ENCODE measurements at regions not wholly inside any gene's neighbourhood (a gene's known extent, or its start where the extent isn't known, plus 50 kb on each side); places are given as distances from the start of the nearest gene placed in this dataset.

DNA sequence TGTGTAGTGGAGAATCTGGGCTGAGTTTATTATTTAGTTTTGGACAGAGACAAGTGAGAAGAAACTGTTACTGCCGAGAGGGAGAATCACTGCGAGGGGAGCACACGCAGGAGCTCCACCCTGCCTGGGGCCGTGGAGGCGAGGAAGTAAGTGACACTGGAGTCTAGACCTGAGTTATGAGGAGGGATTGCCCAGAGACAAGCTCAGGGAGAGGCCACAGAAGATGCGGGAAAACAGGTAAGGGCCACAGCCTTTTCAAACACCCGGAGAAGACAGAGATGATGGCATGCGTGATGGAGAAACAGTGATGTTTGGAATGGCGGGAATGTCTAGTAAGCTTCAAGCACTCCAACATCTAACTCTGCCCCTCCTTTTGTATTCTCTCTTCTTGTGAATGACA is 84.1 kb downstream of the TNFSF11 start:
- no peak for DNase-seq

DNA sequence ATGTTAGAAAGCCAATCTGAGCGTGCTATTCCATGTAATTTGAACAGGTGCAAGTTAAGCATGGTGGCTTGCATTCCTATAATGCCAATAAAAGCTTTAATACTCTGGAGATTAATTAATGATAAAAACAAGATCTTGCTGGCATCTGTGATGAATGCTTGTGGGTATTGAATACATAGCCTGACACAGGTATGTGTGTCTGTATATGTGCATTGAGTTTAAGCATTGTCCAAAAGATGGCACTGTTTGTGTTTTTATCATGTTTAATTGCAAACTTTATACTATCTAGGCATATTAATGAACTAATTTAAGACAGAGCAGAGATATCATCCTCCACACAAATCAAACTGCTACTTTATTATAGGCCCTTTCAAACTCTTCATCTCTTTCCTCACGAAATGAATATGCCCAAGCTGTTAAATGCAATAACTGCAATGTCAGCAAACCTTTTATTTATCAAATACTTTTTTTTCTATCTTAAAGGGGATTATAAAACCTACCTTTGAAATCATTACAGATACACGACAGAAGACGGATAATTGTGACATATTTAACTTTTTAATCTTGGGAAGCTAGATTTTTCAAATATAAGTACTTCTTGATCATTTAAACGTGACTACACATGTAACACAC is 86.5 kb downstream of the TNFSF11 start:
- DNase-seq: no peak

DNA sequence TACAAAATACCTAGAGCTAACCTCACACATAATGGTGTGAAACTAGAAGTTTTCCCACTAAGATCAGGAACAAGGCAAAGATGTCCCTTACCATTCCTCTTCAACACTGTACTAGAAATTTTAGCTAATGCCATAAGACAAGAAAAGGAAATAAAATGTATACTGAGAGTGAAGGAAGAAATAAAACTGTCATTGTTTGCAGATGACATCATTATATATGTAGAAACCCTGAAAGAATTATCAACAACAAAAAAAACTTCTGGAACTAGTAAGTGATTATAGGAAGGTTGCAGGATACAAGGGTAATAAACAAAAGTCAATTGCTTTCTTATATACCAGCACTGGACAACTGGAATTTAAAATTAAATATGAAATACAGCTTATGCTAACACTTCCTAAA is 93.7 kb downstream of the TNFSF11 start:
- no peak for DNase-seq

DNA sequence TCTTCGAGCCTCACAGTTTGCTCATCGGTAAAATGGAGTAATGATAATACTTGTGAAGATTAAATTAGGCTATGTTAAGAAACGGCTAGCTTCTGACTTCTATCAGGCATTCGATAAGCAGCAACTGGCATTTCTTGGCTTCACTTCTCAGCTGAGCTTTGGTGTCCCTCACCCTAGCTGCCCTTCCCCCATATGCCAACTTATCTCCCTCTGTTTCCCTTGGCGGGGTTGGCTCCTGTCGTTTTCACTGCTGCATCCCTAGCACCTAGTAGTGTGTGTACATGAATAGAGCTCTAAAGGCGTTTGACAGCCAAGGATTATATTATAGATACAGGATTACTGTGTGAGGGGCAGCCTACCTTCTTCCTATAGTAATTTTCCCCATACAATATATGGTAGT is 97.5 kb downstream of the TNFSF11 start:
- no peak for DNase-seq

DNA sequence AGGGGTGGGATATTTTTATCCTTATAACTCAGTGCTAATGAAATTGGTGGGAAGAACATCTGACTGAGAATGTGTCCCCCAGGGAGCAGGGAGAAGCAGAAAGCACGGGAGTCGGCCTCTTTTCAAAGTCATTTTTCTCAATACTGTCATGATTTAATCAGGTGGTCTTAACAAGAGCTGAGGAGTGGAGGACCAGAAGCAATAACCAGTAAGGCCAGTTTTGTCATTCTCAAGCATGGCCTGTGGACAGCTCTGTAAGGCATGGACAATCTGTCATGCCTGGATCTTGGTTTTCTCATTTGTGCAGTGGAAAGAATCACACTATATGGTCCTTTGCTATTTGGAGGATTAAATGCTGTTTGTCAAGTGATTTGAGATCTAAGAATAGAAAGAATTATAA is 99.7 kb downstream of the TNFSF11 start:
- DNase-seq: no peak

DNA sequence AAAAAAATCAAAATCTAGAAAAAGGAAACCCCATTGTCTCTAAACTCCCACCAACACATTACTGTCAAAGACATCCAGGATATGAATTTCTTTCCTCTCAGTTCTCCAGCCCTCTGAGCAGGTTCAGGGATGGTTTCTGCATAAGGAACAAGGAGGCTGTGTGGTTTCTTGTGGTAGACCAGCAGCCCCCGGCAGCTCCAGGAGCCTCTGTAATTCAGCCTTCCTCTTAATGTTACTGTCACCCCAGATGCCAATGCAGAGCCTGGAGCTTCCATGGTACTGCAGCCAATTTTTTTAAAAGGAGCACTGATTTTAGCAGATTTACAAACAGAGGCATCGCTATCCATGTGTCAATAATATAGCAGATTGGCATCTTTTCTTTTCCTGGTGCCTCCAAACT is 100.6 kb upstream of the FAM216B start:
- no peak for DNase-seq

DNA sequence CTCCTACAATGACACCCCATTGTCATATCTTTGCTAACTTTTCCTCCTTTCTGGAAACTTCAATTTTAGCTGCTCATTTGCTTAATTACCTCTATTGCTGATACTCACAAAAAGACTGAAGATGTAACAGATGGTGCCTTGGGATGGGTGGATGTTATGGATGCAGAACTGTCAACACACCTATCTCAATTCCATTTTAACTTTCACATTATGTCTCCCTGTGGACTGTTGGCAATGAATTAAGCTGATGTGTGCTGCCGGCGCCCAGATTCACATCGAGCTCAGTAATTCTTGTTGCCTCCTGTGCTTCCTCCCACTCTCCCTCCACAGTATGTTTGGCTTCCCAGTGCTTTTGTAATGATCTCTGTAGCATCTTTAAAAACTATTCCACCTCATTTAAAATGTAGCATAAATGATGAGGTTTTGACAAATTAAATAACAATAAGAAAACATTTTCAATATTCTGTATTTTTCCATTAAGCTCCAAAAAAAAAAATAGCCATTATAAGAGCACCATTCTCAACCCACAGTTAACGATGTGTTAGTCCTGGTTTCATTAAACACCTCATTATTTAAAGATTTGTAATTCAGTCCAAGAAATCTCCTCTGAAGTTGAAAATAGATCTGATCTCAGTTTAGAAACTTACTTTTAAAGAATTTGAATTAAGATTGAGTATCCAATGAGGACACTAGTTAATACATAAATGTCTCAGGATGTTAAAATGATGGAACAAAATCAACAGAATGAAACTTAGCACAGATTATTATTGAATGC is 99.9 kb upstream of the FAM216B start:
- DNase-seq: no peak

DNA sequence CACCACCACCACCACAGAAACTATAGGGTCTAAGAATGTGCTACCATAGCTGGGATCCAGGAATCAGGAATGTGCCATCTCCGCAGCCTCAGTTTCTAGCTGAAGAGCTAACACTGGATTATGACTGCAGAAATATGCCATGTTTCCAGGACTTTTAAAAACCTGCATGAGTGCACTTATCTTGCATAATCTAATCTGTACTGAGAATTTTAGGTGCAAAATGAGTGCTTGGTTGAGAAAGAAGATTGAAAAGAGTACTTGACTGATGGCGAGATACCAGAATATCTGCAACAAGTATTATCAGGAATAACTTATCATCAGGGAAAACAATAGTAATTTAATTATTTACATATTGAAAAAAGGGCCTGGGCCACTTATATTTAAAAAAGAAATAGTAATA is 97.2 kb upstream of the FAM216B start:
- no peak for DNase-seq

DNA sequence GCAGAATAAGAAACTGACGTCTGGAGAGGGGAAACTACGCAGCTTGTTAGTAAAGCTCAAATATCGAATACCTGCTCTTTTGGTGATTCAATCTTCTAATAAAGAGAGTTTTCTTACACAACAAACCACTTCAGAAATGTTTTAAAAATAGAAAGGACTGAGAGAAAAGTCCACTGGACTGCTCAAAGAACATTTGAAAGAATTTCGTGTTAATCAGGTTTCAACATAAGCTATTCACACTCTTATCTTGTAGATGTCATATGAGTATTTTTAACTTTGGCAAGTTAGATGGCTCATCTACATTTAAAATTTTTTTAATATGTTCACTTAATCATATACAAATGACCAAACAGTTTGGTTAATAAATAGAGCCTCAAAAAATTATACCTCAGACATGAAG is 95.6 kb upstream of the FAM216B start:
- no peak for DNase-seq

DNA sequence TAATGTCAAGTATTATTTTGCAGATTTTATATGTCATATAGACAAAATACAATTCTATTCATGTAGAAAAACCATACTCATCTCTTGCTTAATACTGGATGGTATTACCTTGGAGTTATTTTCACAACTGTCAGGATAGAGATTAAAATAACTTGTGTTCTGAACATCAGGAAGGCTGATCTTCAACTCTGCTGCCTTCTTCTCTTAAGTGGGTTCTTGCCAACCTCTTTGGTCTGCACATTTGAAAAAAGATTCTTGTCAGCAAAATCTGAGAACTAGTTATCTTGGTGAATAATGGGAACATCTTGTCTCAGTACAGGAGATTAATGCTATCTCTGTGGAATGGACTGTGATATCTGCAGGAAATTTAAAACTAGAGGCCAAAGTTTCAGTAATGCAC is 95.2 kb upstream of the FAM216B start:
- DNase-seq: no peak

DNA sequence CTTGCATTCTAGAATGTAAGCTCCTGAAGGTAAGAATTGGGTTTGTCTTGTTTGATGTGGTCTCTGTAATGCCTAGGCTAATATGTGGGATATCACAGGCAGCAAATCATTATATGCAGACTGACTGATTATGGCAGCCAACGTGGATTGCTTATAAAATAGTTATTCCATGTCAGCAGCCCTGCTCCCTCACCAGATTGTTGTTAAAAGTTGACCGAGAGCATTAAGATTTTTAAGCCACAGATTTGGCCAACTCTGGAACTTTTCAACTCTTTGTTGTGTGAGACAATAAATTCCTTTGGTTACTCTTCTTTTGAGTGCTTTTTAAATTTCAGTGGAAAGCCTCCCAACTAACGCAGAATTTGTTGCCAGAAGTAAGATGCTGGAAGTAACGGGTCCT is 92.6 kb upstream of the FAM216B start:
- no peak for DNase-seq

DNA sequence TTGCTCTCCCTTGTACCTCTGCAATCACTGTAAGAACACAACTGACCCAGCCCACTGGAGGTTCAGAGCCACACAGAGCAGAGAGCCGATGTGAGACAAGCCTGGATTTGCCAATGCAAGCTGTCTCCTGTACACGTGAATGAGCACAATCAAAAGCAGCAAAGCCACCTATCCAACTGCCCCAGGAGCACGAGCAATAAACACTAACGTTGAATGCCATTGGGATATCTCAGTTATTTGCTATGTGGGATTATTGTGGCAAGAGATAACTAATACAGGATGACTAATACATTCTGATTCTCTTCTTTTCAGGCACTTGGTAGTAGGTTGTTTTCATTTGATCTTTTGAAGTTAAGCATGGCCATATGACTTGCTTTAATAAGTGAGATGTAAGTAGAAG is 85.2 kb upstream of the FAM216B start:
- no peak for DNase-seq

DNA sequence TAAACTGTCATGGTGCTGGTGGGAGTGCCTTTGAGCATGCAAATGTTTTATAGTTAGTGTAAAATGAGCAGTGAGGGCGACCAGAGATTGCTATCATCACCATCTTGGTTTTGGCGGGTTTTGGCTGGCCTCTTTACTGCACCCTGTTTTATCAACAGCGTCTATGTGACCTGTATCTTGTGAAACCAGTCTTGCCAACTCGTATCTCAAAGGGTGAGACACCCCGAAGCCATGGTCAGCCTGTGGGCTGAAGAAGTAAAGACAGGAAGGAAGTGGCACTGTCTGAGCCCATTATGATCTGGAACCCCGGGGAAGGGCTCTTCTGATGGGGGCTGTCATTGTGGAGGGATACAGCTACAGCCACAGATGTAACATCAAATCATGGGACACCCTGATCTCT is 81.5 kb upstream of the FAM216B start:
- no peak for DNase-seq

DNA sequence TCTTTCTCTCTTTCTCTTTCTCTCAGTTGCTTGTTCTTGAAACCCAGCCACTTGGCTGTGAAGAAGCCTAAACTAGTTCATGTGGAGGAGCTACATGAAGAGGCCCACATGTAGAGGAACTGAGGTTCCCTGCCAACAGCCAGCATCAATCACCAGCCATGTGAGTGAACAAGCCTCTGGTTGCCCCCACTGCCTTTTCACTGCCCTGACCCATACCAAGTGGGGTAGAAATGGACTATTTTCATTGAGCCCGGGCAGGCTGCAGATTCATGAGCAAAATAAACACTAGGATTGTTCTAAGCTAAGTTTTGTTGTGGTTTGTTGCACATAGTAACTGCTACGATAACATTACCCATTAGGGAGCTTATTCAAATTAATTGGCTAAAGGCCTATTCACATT is 78.7 kb upstream of the FAM216B start:
- DNase-seq: no peak

DNA sequence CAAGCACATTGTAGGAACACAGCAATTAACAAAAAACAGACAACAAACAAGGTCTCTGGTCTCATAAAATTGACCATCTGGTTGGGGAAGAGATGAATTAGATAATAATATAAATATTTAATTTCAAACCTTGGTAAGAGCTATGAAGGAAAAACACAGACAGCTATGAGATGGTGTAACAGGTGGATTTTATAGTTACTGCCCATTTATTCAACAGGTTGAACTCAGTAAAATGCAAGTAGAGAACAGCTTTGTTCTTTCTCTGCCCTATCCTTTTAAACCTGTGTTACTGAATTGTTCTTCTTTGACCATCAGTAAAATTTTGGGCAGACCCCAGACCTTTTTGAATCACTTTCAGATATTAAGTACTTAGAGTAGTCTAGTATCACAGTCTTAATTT is 77.6 kb upstream of the FAM216B start:
- DNase-seq: no peak

DNA sequence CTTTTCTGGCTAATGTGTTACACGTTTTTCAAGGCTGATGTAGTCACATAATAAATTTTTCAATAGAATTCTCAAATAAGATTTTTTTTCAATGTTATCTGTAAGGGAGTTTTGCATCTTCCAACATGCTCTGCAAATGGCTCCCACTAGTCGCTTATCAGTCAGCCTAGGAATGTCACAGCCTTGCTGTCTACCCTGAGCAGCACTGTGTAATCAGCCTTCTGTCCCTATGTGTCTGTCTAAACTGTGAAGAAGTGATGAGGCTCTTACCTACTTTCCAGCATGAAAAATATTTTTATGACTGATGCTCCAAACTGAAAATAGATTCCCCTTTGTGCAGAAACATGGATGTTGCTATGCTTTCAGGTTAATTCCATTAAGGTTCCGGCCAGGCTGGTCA is 75.1 kb upstream of the FAM216B start:
- DNase-seq: no peak

DNA sequence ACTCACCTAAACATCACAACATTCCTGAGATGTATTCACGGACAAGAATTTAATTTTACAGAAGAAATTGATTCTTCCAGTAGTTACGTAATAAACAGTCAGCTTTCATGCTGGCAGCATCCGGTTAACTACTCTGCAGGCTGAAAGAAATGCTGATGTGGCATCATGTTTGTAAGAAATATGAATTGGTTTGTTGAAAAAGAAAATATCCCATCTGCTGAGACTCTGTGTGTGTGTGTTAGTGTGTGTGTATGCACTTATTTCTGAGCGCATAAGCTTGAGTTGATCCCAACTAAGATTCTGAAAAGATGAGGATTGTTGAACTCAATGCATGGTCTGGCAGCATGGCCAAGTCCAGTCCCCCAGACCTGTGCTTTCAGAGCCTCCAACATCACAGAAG is 74.3 kb upstream of the FAM216B start:
- no peak for DNase-seq

DNA sequence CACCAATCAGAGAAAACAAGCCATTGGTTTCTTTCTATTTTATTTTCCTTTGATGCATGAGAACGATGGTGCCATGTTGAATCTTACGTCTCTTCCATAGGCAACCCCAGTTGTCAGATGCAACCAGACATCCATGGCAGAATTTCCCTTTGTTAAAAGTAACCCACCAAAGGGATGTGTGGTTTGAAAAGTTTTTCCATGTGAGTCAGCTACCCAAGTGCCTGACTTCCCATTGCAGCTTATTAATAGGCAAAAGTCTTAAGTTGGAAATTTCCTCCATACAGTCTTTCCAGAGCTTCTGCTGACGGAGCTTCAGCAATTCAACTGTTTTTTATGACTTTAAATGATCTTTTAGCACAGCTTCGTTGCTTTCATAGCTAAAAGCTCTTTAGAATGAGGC is 73.8 kb upstream of the FAM216B start:
- DNase-seq: no peak

DNA sequence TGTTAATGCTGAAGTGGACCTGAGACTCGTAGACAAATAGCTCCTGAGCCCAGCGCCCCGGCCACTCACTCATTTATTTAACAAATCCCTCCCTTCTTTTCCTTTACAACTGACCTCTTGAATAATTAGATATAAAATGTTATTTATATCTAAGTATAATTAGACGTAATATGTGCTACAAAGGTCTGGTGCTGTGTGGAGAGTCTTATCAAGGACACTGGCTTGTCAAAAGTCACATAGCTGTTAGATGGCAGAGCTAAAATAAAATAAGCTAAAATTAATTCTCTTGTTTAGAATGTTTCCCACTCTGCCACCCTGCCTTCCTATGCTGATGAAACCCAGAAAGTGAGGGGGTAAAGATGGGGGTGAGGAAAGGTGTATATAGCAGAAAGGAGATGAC is 73.0 kb upstream of the FAM216B start:
- no peak for DNase-seq

DNA sequence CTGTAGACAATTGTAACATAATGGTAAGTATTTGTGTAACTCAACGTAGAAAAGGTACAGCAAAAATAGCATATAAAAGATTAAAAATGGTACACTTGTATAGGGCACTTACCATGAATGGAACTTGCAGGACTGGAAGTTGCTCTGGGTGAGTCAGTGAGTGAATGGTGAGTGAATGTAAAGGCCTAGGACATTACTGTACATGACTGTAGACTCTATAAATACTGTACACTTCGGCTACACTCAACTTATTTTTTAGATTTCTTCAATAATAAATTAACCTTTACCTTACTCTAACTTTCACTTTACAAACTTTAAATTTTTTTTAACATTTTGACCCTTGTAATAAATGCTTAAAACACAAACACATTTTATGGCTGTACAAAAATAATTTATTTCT is 72.1 kb upstream of the FAM216B start:
- no peak for DNase-seq

DNA sequence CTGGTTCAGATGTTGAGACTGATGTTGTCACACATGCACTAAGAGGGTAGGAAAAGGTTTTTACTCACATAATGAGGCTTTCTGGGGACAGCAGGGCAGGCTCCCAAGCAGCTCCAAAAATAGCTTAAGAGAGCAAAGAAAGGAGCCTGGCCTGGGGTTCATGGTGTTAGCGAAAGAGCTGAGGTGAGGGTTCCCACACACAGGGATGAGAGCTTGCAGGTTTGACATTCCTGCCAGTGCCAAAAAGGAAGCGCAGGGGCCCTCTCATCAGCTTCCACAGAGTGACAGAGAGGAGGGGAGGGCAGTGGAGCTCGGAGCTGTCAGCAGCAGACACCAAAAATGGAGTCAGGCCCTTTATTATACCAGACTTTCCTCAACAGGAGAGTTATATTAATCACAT is 65.5 kb upstream of the FAM216B start:
- DNase-seq: no peak

DNA sequence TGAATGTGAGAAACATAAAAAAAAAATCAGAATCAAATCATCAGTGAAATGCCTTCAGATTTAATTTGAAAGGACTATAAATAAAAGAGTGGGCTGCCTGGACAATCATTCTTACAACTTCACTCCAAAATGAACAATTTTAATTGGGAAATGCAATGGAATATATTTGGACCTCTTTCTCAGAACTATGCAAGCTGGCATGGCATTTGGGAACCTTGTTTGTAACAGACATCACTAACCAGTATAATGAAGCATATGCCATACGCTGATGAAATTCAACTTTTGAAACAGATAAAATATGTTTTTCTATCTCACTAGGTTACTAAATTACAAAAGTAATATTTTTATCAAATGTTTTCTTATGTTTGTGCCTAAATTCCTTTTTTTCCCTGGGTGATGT is 64.2 kb upstream of the FAM216B start:
- DNase-seq: no peak

DNA sequence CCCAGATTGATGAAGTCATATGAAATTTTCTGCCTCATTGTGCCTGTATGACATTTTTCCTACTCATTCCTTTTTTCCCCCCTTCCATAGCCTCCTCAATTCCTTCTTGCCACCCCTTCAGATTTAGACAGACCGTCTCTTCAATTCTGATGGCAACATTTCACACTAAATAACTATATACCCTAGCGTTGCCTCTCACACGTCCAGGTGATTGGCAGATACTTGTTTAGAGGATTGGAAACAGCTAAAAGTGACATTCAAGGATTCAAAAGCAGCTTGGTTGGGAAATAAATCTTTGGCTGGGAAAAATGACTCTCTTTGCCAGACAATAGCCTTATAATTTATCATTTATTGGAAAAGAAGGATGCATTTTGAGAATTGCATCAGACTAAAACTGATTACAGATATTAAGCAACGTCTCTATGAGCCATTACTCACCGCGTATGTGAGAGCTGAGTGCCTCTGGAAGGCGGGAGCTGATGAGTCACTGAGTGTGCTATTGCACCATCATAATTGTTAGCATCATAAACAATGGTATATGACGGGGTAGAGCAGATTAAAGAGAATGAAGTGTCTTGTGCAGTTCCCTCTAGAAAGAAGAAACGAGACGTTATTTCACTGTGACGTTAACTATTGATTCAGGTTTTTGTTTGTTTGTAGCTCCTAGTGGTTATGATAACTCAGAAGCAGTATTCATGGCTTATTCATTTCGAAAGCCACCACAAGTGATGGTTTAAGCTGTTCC is 61.1 kb upstream of the FAM216B start:
- peak; percentile 3 for DNase-seq

DNA sequence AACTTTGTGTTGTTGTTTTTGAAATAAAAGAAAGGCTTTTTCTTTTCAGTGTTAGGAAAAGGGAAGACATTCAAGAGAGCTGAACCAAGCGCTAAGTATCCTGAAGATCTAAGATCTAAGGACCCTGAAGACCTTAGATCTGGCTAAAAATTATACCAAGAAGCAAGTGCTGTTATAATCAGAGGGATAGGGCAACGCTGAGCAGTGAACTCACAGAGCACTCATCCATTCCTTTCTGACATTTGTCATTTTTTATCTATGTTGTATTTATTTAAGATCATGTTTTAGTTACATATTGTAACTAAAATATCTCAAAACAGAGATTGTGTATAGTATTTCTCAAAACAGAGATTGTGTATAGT is 60.5 kb upstream of the FAM216B start:
- no peak for DNase-seq

Data from stimulated activated CD4-positive, alpha-beta T cell treated with anti-CD3 and anti-CD28 coated beads, Interleukin-4, amount 100 ng/mL, for 1 hour (primary cell).